ENCODE measurements at regions not wholly inside any gene's neighbourhood (a gene's known extent, or its start where the extent isn't known, plus 50 kb on each side); places are given as distances from the start of the nearest gene placed in this dataset.

DNA sequence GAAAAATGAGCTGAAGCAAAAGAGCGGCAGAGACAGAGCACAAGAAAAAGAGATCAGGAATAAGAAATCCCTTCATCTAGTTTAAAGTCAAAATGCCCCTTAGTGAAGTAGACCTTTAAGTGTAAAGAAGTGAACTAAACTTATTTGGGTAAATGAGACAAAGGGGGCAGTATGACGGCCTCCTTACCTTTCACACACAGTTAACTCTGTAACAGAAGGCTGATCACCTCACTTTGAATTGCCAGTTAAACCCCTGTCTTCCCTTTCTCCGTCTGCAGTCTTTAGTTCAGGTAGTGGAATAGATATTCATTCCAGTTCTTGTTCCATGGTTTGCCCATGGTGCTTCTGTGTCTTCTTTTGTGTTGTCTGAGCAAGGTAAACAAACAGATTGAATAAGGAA lies 1029.8 kb downstream of the DIAPH3 start (continued):
- TF ChIP-seq ZBTB33 (IDR thresholded peaks at IDR 0.05) (no peak), RXRA (IDR thresholded peaks at IDR 0.05) (no peak)

GRCh38 chr13:59144700-59145099 lies 1019.0 kb downstream of the DIAPH3 start:
- DNase-seq (ENCODE audit: low spot score), result no peak
- Histone ChIP-seq H3K9me3 (ENCODE audit: control insufficient read depth in 4 of 4, low read length in 3 of 4) (no peaks in the 10 kb centered on the region), H3K27ac (ENCODE audit: low read depth in 1 of 2, low read length in 2 of 2) (no peak overlapping the region), H3K27me3 (ENCODE audit: control insufficient read depth in 4 of 4, insufficient read depth in 4 of 4, low read length in 3 of 4) (peaks cover 0 to 2% (median 0%) of the 10 kb centered on the region in 4 donors), H3K4me3 (ENCODE audit: low read depth in 1 of 3, low read length in 3 of 3) (no peak overlapping the region), H3K9ac (ENCODE audit: low read depth in 1 of 2, low read length in 2 of 2) (no peak overlapping the region), H3K4me1 (ENCODE audit: control insufficient read depth in 4 of 4, insufficient read depth in 4 of 4, low read length in 3 of 4) (no peaks in the 10 kb centered on the region), H3K36me3 (ENCODE audit: control insufficient read depth in 4 of 4, insufficient read depth in 3 of 4, low read depth in 1 of 4, low read length in 3 of 4) (no peaks in the 10 kb centered on the region)
- WGBS, result 37% methylated on average over 1 of the region's 1 CpG
- TF ChIP-seq EGR1 (IDR thresholded peaks at IDR 0.05; ENCODE audit: low read depth in 2 of 2) (no peak), RXRA (IDR thresholded peaks at IDR 0.05) (no peak), NR2F2 (IDR thresholded peaks at IDR 0.05) (no peak), TAF1 (conservative IDR thresholded peaks at IDR 0.05) (no peak), RAD21 (IDR thresholded peaks at IDR 0.05) (no peak), ZBTB33 (IDR thresholded peaks at IDR 0.05) (no peak)
- TF ChIP-seq, protein P1, sequence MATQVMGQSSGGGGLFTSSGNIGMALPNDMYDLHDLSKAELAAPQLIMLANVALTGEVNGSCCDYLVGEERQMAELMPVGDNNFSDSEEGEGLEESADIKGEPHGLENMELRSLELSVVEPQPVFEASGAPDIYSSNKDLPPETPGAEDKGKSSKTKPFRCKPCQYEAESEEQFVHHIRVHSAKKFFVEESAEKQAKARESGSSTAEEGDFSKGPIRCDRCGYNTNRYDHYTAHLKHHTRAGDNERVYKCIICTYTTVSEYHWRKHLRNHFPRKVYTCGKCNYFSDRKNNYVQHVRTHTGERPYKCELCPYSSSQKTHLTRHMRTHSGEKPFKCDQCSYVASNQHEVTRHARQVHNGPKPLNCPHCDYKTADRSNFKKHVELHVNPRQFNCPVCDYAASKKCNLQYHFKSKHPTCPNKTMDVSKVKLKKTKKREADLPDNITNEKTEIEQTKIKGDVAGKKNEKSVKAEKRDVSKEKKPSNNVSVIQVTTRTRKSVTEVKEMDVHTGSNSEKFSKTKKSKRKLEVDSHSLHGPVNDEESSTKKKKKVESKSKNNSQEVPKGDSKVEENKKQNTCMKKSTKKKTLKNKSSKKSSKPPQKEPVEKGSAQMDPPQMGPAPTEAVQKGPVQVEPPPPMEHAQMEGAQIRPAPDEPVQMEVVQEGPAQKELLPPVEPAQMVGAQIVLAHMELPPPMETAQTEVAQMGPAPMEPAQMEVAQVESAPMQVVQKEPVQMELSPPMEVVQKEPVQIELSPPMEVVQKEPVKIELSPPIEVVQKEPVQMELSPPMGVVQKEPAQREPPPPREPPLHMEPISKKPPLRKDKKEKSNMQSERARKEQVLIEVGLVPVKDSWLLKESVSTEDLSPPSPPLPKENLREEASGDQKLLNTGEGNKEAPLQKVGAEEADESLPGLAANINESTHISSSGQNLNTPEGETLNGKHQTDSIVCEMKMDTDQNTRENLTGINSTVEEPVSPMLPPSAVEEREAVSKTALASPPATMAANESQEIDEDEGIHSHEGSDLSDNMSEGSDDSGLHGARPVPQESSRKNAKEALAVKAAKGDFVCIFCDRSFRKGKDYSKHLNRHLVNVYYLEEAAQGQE (IDR thresholded peaks at IDR 0.05), result no peak
- TF ChIP-seq, protein P2, sequence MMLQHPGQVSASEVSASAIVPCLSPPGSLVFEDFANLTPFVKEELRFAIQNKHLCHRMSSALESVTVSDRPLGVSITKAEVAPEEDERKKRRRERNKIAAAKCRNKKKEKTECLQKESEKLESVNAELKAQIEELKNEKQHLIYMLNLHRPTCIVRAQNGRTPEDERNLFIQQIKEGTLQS (IDR thresholded peaks at IDR 0.05), result no peak

DNA sequence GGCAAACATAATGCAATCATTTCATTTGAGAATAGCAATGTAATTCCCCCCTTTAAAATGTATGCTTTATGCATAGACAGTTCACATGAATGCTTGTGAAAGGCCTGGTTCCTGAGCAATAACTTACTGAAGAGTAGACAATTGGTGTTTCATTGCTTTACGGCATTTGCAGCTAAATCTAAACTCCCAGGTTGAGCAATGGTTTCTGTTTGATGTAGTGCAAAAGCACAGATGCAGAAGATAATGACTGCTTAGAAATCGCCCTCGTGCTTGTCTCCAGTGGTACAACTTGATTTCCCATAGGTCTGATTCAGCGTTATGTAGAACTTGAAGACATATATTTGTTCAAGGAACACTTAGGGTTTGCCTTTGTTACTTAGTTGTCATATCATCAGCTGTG lies 1018.3 kb downstream of the DIAPH3 start:
- no peak for DNase-seq (ENCODE audit: low spot score)
- WGBS, result 38% methylated on average over 4 of the region's 4 CpGs
- H3K36me3 ChIP-seq (ENCODE audit: control insufficient read depth in 4 of 4, insufficient read depth in 3 of 4, low read depth in 1 of 4, low read length in 3 of 4), result no peaks in the 10 kb centered on the region
- TF ChIP-seq ZBTB33 (IDR thresholded peaks at IDR 0.05) (no peak), RXRA (IDR thresholded peaks at IDR 0.05) (no peak), YY1 (IDR thresholded peaks at IDR 0.05) (no peak), TAF1 (conservative IDR thresholded peaks at IDR 0.05) (no peak), MAX (IDR thresholded peaks at IDR 0.05) (no peak), RAD21 (IDR thresholded peaks at IDR 0.05) (no peak), GABPA (IDR thresholded peaks at IDR 0.05 in 1 of 2, conservative IDR thresholded peaks at IDR 0.05 in 1 of 2) (no peak), SP1 (IDR thresholded peaks at IDR 0.05) (no peak)
- TF ChIP-seq, protein P3, sequence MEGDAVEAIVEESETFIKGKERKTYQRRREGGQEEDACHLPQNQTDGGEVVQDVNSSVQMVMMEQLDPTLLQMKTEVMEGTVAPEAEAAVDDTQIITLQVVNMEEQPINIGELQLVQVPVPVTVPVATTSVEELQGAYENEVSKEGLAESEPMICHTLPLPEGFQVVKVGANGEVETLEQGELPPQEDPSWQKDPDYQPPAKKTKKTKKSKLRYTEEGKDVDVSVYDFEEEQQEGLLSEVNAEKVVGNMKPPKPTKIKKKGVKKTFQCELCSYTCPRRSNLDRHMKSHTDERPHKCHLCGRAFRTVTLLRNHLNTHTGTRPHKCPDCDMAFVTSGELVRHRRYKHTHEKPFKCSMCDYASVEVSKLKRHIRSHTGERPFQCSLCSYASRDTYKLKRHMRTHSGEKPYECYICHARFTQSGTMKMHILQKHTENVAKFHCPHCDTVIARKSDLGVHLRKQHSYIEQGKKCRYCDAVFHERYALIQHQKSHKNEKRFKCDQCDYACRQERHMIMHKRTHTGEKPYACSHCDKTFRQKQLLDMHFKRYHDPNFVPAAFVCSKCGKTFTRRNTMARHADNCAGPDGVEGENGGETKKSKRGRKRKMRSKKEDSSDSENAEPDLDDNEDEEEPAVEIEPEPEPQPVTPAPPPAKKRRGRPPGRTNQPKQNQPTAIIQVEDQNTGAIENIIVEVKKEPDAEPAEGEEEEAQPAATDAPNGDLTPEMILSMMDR (IDR thresholded peaks at IDR 0.05; ENCODE audit: low read depth, low read length, missing input control), result no peak
- TF ChIP-seq, protein P2 (IDR thresholded peaks at IDR 0.05), result no peak

More for the DNA sequence above, 1018.3 kb downstream of the DIAPH3 start:
- H3K9ac ChIP-seq (ENCODE audit: low read depth in 1 of 2, low read length in 2 of 2), result no peak overlapping the region
- no peak overlapping the region for H3K4me3 ChIP-seq (ENCODE audit: low read depth in 1 of 3, low read length in 3 of 3)
- no peaks in the 10 kb centered on the region for H3K9me3 ChIP-seq (ENCODE audit: control insufficient read depth in 4 of 4, low read length in 3 of 4)
- peaks cover 0 to 2% (median 0%) of the 10 kb centered on the region in 4 donors for H3K27me3 ChIP-seq (ENCODE audit: control insufficient read depth in 4 of 4, insufficient read depth in 4 of 4, low read length in 3 of 4)
- H3K27ac ChIP-seq (ENCODE audit: low read depth in 1 of 2, low read length in 2 of 2), result no peak overlapping the region
- no peaks in the 10 kb centered on the region for H3K4me1 ChIP-seq (ENCODE audit: control insufficient read depth in 4 of 4, insufficient read depth in 4 of 4, low read length in 3 of 4)
